ENCODE measurements at regions not wholly inside any gene's neighbourhood (a gene's known extent, or its start where the extent isn't known, plus 50 kb on each side); places are given as distances from the start of the nearest gene placed in this dataset.

DNA sequence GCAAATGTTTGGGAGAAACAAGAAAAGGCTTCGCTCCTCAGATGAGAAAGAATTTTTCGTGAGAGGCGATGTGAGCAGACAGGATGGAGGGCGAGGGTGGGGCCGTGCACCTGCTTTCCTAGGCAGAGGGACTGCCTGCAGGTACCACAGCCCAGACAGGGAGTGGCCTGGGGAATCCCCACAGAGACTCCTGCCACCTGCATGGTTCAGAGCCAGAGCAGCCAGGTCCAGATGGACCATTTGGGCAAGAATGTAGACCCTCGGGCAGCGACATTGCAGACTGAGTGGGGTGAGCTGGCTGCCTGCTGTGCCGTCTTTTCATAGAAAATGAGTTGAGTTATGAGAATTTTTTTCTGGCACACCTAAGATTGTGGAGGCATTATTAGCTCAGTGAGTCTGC lies 216.8 kb downstream of the SNX10 start:
- DNase-seq (ENCODE audit: low read depth, low spot score), result no peak
- H3K4me3 ChIP-seq (ENCODE audit: low read length), result no peak overlapping the region

- no peak overlapping the region for H3K4me3 ChIP-seq (ENCODE audit: low read length)
- no peak for DNase-seq (ENCODE audit: low read depth, low spot score)
These were observed 217.3 kb downstream of the SNX10 start for GRCh38 chr7:26508917-26509316.

DNA sequence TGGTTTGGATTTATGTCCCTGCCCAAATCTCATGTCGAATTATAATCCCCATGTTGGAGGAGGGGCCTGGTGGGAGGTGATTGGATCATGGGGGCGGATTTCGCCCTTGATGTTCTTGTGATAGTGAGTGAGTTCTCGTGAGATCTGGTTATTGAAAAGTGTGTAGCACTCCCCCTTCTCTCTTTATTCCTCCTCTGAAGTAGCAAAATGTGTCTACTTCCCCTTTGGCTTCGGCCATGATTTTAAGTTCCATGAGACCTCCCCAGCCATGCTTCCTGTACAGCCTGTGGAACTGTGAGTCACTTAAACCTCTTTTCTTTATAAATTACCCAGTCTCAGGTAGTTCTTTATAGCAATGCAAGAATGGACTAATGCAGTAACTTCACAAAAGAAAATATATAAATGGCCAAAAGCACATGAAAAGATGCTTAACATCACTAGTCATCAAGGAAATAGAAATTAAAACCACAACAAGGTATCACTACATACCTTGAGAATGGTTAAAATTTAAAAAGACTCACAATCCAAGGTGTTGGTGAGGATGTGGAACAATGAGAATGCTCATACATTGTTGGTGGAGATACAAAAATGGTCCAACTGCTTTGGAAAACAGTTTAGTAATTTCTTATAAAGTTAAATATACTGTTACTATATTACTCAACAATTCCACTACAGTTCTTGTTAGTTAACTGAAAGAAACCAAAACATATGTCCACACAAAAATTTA lies 218.7 kb downstream of the SNX10 start:
- H3K4me3 ChIP-seq (ENCODE audit: low read length), result no peak overlapping the region
- no peak for DNase-seq (ENCODE audit: low read depth, low spot score)

DNA sequence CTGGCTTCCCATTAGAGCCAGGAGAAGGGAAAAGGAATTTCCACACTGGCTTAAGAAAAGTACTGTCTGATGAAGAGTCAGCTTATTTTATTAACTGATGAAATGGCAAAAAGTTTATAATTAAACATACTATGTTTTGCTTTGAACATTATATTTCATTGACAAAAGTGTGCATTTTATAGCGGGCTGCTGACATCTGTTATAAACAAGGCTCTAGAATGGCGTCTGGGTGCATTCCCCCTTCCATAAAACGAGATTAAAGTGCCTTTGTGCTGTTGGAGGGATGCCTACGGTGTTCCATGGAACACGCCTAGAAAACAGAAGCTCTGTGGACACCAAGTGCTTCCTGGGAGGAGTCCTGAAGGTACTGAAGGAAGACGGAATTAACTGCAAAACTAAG lies 220.2 kb downstream of the SNX10 start:
- no peak overlapping the region for H3K4me3 ChIP-seq (ENCODE audit: low read length)
- DNase-seq (ENCODE audit: low read depth, low spot score), result no peak

DNA sequence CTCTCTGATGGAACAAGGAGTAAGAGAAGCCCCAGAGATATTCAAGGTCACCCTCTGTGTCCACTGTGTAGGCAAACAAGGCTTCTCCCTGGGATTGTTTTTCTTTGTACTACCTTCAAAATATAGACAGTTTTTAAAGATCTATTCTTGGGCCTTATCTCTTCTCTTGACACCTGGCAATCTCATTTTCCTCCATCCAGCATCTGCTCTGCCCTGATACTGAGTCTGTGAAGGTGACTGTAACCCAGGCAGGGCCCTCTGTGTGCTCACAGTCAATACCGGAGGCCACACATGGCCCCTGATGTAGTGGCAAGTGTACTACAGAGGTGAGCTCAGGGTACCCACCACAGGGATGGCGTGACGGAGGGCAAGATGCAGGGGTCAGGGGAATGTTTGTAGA lies 221.1 kb downstream of the SNX10 start:
- no peak overlapping the region for H3K4me3 ChIP-seq (ENCODE audit: low read length)
- DNase-seq (ENCODE audit: low read depth, low spot score), result no peak

- no peak for DNase-seq (ENCODE audit: low read depth, low spot score)
- H3K4me3 ChIP-seq (ENCODE audit: low read length), result no peak overlapping the region
These were observed 222.3 kb downstream of the SNX10 start for GRCh38 chr7:26513948-26514347.

DNA sequence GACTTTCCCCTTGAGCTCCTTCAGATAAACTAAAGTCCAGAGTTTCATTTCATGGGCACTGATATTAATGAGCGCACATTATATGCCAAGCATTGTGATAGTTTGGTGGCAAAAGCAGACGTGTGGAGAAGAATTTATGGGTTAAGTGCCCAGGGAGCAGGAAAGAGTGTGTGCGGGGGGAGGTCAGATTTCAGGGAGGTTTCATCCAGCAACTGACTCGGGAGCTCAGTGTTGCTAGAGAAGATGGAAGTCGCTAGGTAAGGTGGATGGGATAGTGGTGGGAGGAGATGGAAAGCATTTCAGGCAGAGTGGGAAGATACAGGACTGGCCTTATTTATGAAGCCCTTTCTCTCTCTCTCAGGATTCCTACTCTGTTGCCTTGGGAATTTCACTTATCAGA lies 223.0 kb downstream of the SNX10 start:
- no peak for DNase-seq (ENCODE audit: low read depth, low spot score)
- no peak overlapping the region for H3K4me3 ChIP-seq (ENCODE audit: low read length)

- H3K4me3 ChIP-seq (ENCODE audit: low read length), result no peak overlapping the region
- DNase-seq (ENCODE audit: low read depth, low spot score), result no peak
These were observed 223.7 kb downstream of the SNX10 start for GRCh38 chr7:26515314-26515842.

- H3K4me3 ChIP-seq (ENCODE audit: low read length), result no peak overlapping the region
- no peak for DNase-seq (ENCODE audit: low read depth, low spot score)
These were observed 228.8 kb downstream of the SNX10 start for GRCh38 chr7:26520483-26520882.

GRCh38 chr7:26522633-26523032 lies 231.0 kb downstream of the SNX10 start:
- DNase-seq (ENCODE audit: low read depth, low spot score), result no peak
- no peak overlapping the region for H3K4me3 ChIP-seq (ENCODE audit: low read length)

DNA sequence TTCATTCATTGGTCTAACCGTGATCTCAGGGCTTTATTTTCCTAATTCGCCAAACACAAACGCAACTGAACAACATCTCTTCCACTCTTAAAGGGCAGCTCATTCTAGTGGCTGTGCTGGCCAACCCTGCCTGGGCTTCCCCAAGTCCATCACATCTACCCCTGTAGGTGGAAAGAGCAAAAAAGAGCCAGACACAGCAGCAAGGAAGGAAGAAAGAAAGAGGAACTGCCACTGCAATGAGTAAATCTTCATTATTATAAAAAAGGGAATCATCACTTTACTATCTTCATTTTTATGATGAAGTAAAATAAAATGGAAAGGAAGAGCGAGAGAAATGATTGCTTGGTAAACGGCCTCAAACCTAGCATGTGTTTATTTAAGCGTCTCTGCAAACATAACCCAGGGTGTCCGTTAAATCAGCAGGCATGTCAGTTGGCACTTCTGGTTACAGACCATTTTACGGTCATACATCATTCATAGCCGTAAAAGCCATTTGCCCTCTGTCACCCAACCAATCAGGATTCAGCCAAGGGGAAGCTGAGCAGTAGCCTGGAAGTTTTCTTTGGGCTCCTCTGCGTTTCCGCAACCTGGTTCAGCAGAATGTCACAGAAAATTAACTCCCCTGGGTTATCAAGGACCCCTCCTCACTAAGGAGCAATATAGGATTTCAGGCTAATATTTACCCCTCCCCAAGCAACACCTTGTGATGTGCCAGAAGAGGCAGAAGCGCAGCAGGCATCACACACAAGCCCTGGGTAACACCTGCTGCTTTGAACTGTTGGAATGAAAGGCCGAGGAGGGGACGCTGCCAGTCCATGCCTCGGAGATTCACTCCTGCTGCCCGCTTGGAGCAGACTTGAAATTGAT lies 234.0 kb downstream of the SNX10 start:
- no peak for DNase-seq (ENCODE audit: low read depth, low spot score)

GRCh38 chr7:26526265-26526587 lies 234.6 kb downstream of the SNX10 start:
- no peak overlapping the region for H3K4me3 ChIP-seq (ENCODE audit: low read length)
- no peak for DNase-seq (ENCODE audit: low read depth, low spot score)

More for the DNA sequence above, 234.0 kb downstream of the SNX10 start:
- H3K4me3 ChIP-seq (ENCODE audit: low read length), result no peak overlapping the region

GRCh38 chr7:26531926-26532325 lies 240.3 kb downstream of the SNX10 start:
- H3K4me3 ChIP-seq (ENCODE audit: low read length), result no peak overlapping the region
- DNase-seq (ENCODE audit: low read depth, low spot score), result no peak

DNA sequence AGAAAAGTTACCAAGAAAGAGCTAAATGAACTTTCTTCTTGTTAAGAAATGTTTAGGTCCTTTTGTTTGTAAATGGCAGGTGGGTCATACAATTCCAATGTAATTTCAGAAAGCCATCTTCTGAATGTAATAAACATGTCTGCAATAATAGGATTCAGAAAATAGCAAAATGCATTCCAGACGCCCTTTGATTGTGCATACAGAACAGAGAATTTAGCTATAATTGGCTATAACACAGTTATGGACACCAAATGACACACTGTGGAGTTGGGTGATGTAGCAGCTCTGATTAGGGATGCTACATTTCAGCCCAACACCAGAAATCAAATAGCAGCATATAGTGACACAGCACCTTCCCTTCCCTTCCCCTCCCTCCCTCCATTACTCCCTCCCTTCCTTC lies 240.8 kb downstream of the SNX10 start:
- no peak overlapping the region for H3K4me3 ChIP-seq (ENCODE audit: low read length)
- DNase-seq (ENCODE audit: low read depth, low spot score), result no peak

- no peak for DNase-seq (ENCODE audit: low read depth, low spot score)
- no peak overlapping the region for H3K4me3 ChIP-seq (ENCODE audit: low read length)
These were observed 241.6 kb downstream of the SNX10 start for GRCh38 chr7:26533217-26533616.

DNA sequence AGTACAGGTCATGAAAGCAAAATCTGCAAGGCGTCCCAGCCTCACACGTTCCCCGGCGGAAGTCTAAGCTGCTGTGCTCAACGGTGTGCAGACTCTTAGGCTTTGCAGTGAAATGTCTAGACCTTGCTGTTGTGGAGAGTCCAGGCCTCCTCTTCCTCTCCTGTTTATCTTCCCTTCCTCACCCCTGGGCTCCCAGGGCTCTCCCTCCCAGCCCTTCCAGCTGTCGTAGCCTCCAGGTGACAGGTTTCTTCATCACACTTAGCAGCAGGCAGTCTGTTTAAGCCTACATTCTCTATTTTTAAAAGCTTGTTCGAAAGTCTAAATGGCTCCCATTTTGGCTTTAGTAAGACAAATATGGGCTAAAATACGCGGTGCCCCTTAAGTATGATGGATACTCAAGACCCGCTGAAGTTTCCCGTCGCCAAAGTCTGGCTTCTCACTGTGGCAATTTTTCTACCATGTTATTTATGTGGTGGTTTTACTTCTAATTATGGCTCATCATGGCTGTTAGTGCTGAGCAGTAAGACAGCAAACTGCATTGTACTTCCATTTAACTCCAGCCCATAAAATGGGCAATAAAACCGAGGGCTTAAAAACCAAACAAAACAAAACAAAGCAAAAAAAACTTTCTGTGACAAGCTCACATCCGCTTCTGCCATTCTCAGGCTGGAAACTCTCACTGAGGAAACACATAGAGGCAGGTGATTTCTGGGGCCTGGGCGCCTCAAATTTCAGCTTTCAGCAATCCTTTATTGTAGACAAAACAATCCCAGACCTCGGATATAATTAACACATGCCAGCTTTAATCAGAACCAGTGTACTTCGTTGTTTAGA lies 243.2 kb downstream of the SNX10 start:
- no peak overlapping the region for H3K4me3 ChIP-seq (ENCODE audit: low read length)
- DNase-seq (ENCODE audit: low read depth, low spot score), result no peak

DNA sequence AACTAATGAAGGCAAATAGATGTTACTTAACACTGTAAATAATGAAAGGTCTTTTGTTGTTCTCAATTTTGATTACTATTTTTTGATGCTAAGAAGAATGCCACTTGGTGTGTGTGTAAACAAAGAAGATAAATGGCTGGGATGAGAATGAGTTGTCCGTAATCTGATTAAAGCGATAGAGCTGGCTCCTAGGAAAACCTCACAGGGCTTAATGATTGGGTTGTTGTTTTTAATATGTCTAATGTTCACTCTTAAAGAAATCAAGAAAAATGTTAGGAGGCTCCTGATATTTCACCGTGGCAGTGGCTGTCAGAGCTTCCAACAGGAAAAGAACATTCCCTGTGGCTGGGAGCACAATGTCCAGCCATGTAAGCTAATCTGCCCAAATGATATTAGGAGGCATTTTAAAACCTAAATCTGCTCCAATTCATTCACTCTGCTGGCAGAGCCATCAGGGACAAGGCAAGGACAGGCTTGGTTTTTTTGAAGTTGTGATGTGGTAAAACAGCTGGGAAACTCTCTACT lies 243.9 kb downstream of the SNX10 start:
- no peak overlapping the region for H3K4me3 ChIP-seq (ENCODE audit: low read length)
- no peak for DNase-seq (ENCODE audit: low read depth, low spot score)

- DNase-seq (ENCODE audit: low read depth, low spot score), result no peak
- no peak overlapping the region for H3K4me3 ChIP-seq (ENCODE audit: low read length)
These were observed 246.6 kb downstream of the SNX10 start for GRCh38 chr7:26538216-26538615.

GRCh38 chr7:26538689-26539088 lies 247.0 kb downstream of the SNX10 start:
- DNase-seq (ENCODE audit: low read depth, low spot score), result peak; percentile 26
- H3K4me3 ChIP-seq (ENCODE audit: low read length), result no peak overlapping the region
